Left ventricle myocardium inferior (tissue), 1 donor: ENCODE measurements at regions not wholly inside any gene's neighbourhood (a gene's known extent, or its start where the extent isn't known, plus 50 kb on each side); places are given as distances from the start of the nearest gene placed in this dataset.

Experiments used
- DNase-seq: peaks from one replicate; pipeline ENCODE4 v3.0.0-alpha.2; 2020
- H3K27ac ChIP-seq: fragments of 200-600 bp; replicated peaks from 2 replicates; pipeline ENCODE4 v1.8.0; 2021
- H3K27me3 ChIP-seq: fragments of 200-600 bp; 2 replicates; pipeline ENCODE4 v1.8.0; 2021; ENCODE audit warnings: low read depth
- H3K36me3 ChIP-seq: fragments of 200-600 bp; 2 replicates; pipeline ENCODE4 v1.8.0; 2021
- H3K4me1 ChIP-seq: fragments of 200-600 bp; 2 replicates; pipeline ENCODE4 v1.8.0; 2021
- H3K4me3 ChIP-seq: fragments of 200-600 bp; 2 replicates; pipeline ENCODE4 v1.8.0; 2021; ENCODE audit warnings: mild to moderate bottlenecking, moderate library complexity
- H3K9me3 ChIP-seq: fragments of 200-600 bp; replicated peaks from 2 replicates; pipeline ENCODE4 v1.8.0; 2021
- CTCF ChIP-seq: fragments of 200-600 bp; IDR thresholded peaks from 2 replicates; pipeline ENCODE4 v1.8.0; 2021; ENCODE audit warnings: antibody characterized with exemption, mild to moderate bottlenecking, borderline replicate concordance
- intact Hi-C: fragments of 100-400 bp; cut with micrococcal nuclease; formaldehyde crosslinking; loops from one replicate; pipeline ENCODE4 v1.11.0; 2022
- donor health status: DM: no; HTN: yes; CAD: no; lungs with severe emphysema.

- peaks cover 13% of the 10 kb centered on the region for H3K9me3 ChIP-seq
- DNase-seq: no peak
- no peak overlapping the region for H3K4me3 ChIP-seq
- H3K27ac ChIP-seq: no peak overlapping the region
- no peaks in the 10 kb centered on the region for H3K27me3 ChIP-seq
- intact Hi-C loops: no loop called here
- no peak for TF ChIP-seq CTCF
- no peaks in the 10 kb centered on the region for H3K4me1 ChIP-seq
- H3K36me3 ChIP-seq: no peaks in the 10 kb centered on the region
Measured at GRCh38 chrX:116031331-116031730, 139.2 kb upstream of the AGTR2 start.
